MM.1S (cell line): ENCODE measurements at regions not wholly inside any gene's neighbourhood (a gene's known extent, or its start where the extent isn't known, plus 50 kb on each side); places are given as distances from the start of the nearest gene placed in this dataset.

Experiments
- DNase-seq: peaks from one replicate; pipeline ENCODE4 v3.0.0-alpha.2; 2015
- H2AFZ ChIP-seq: fragments of 300-600 bp; sonication (generic); 2 replicates; pipeline ENCODE4 v1.6.0; 2016; ENCODE audit warnings: antibody characterized with exemption, low read length
- H3F3A ChIP-seq: fragments of 300-600 bp; sonication (generic); 2 replicates; pipeline ENCODE4 v1.6.1; 2016; ENCODE audit warnings: mild to moderate bottlenecking, antibody characterized with exemption, low read length, moderate library complexity, mixed read lengths; ENCODE audit not compliant: insufficient read depth
- H3K27ac ChIP-seq: fragments of 300-600 bp; sonication (generic); 2 replicates; pipeline ENCODE4 v1.5.1; 2016; ENCODE audit warnings: mild to moderate bottlenecking, low read length
- H3K27me3 ChIP-seq: fragments of 300-600 bp; sonication (generic); replicated peaks from 2 replicates; pipeline ENCODE4 v1.6.0; 2016; ENCODE audit warnings: low read length; ENCODE audit not compliant: insufficient read depth
- H3K36me3 ChIP-seq: fragments of 300-600 bp; sonication (generic); replicated peaks from 2 replicates; pipeline ENCODE4 v1.6.1; 2016; ENCODE audit warnings: mild to moderate bottlenecking, low read length, mixed read lengths; ENCODE audit not compliant: insufficient read depth
- H3K4me1 ChIP-seq: fragments of 300-600 bp; sonication (generic); 2 replicates; pipeline ENCODE4 v1.6.1; 2016; ENCODE audit warnings: low read length, mixed read lengths
- H3K4me2 ChIP-seq: fragments of 300-600 bp; sonication (generic); 2 replicates; pipeline ENCODE4 v1.6.0; 2016; ENCODE audit warnings: low read depth, low read length
- H3K4me3 ChIP-seq: fragments of 300-600 bp; sonication (generic); 2 replicates; pipeline ENCODE4 v1.5.1; 2016; ENCODE audit warnings: low read length, mixed read lengths
- H3K79me2 ChIP-seq: fragments of 300-600 bp; sonication (generic); 2 replicates; pipeline ENCODE4 v1.6.1; 2016; ENCODE audit warnings: mixed run types, low read length, mixed read lengths
- H3K9ac ChIP-seq: fragments of 300-600 bp; sonication (generic); 2 replicates; pipeline ENCODE4 v1.6.1; 2016; ENCODE audit warnings: low read length, mixed read lengths
- H3K9me2 ChIP-seq: fragments of 300-600 bp; sonication (generic); replicated peaks from 2 replicates; pipeline ENCODE4 v1.6.1; 2016; ENCODE audit warnings: mild to moderate bottlenecking, low read length, mixed read lengths; ENCODE audit not compliant: insufficient read depth
- H3K9me3 ChIP-seq: fragments of 300-600 bp; sonication (generic); replicated peaks from 2 replicates; pipeline ENCODE4 v1.6.1; 2016; ENCODE audit warnings: mild to moderate bottlenecking, low read length, mixed read lengths; ENCODE audit not compliant: insufficient read depth
- H4K20me1 ChIP-seq: fragments of 300-600 bp; sonication (generic); 2 replicates; pipeline ENCODE4 v1.6.1; 2016; ENCODE audit warnings: mild to moderate bottlenecking, low read length, moderate library complexity, mixed read lengths; ENCODE audit not compliant: insufficient read depth
- CTCF ChIP-seq: fragments of 300-600 bp; sonication (generic); IDR thresholded peaks from 2 replicates; pipeline ENCODE4 v1.5.1; 2016; ENCODE audit warnings: antibody characterized with exemption, low read length, mixed read lengths
- EZH2 ChIP-seq: fragments of 300-600 bp; sonication (generic); optimal IDR thresholded peaks from 2 replicates; pipeline ENCODE3; 2017; ENCODE audit warnings: low read depth, mild to moderate bottlenecking, antibody characterized with exemption, low read length, mixed read lengths
- EZH2phosphoT487 ChIP-seq: fragments of 300-600 bp; sonication (generic); IDR thresholded peaks from 2 replicates; pipeline ENCODE4 v1.6.1; 2018; ENCODE audit warnings: antibody characterized with exemption, low read length

GRCh38 chr4:28942631-28943030 lies 1777.5 kb upstream of the PCDH7 start:
- H3F3A ChIP-seq = no peaks in the 10 kb centered on the region
- TF ChIP-seq CTCF = no peak
- TF ChIP-seq EZH2phosphoT487 = no peak
- TF ChIP-seq EZH2 = no peak
- H3K27ac ChIP-seq = no peak overlapping the region
- H3K9ac ChIP-seq = no peak overlapping the region
- no peak for DNase-seq
- H2AFZ ChIP-seq = no peak overlapping the region
- no peaks in the 10 kb centered on the region for H3K9me3 ChIP-seq
- H3K4me2 ChIP-seq = no peak overlapping the region
- no peaks in the 10 kb centered on the region for H3K27me3 ChIP-seq
- H3K4me3 ChIP-seq = no peak overlapping the region
- no peaks in the 10 kb centered on the region for H3K36me3 ChIP-seq
- no peaks in the 10 kb centered on the region for H3K79me2 ChIP-seq
- no peaks in the 10 kb centered on the region for H3K4me1 ChIP-seq
- no peaks in the 10 kb centered on the region for H4K20me1 ChIP-seq
- H3K9me2 ChIP-seq = no peaks in the 10 kb centered on the region

GRCh38 chr4:28947374-28947773 lies 1772.8 kb upstream of the PCDH7 start:
- Histone ChIP-seq H3K9me2 (no peaks in the 10 kb centered on the region), H2AFZ (no peak overlapping the region), H4K20me1 (no peaks in the 10 kb centered on the region), H3K9ac (no peak overlapping the region), H3K4me3 (no peak overlapping the region), H3K79me2 (no peaks in the 10 kb centered on the region), H3K36me3 (no peaks in the 10 kb centered on the region), H3K9me3 (no peaks in the 10 kb centered on the region), H3K4me1 (no peaks in the 10 kb centered on the region), H3K4me2 (no peak overlapping the region), H3F3A (no peaks in the 10 kb centered on the region), H3K27ac (no peak overlapping the region), H3K27me3 (no peaks in the 10 kb centered on the region)
- no peak for DNase-seq
- TF ChIP-seq EZH2 (no peak), CTCF (no peak), EZH2phosphoT487 (no peak)

GRCh38 chr4:28948501-28948900 lies 1771.7 kb upstream of the PCDH7 start:
- no peaks in the 10 kb centered on the region for H3K4me1 ChIP-seq
- TF ChIP-seq EZH2 (no peak), CTCF (no peak), EZH2phosphoT487 (no peak)
- no peak overlapping the region for H3K9ac ChIP-seq
- H3K9me2 ChIP-seq = no peaks in the 10 kb centered on the region
- no peak overlapping the region for H3K4me2 ChIP-seq
- no peaks in the 10 kb centered on the region for H3K9me3 ChIP-seq
- H2AFZ ChIP-seq = no peak overlapping the region
- no peaks in the 10 kb centered on the region for H3K36me3 ChIP-seq
- no peaks in the 10 kb centered on the region for H3K27me3 ChIP-seq
- no peaks in the 10 kb centered on the region for H4K20me1 ChIP-seq
- H3K27ac ChIP-seq = no peak overlapping the region
- H3K4me3 ChIP-seq = no peak overlapping the region
- DNase-seq = no peak
- no peaks in the 10 kb centered on the region for H3F3A ChIP-seq
- no peaks in the 10 kb centered on the region for H3K79me2 ChIP-seq

- Histone ChIP-seq H4K20me1 (no peaks in the 10 kb centered on the region), H3K9me3 (no peaks in the 10 kb centered on the region), H3K79me2 (no peaks in the 10 kb centered on the region), H3K27ac (no peak overlapping the region), H3K4me3 (no peak overlapping the region), H3K9me2 (no peaks in the 10 kb centered on the region), H3K27me3 (no peaks in the 10 kb centered on the region), H3K4me2 (no peak overlapping the region), H3F3A (no peaks in the 10 kb centered on the region), H3K9ac (no peak overlapping the region), H2AFZ (no peak overlapping the region), H3K36me3 (no peaks in the 10 kb centered on the region), H3K4me1 (no peaks in the 10 kb centered on the region)
- TF ChIP-seq CTCF (no peak), EZH2 (no peak), EZH2phosphoT487 (no peak)
- DNase-seq = no peak
Observed at GRCh38 chr4:28966982-28967381, 1753.2 kb upstream of the PCDH7 start.
